Upper lobe of left lung (tissue), 6 donors: ENCODE measurements at regions not wholly inside any gene's neighbourhood (a gene's known extent, or its start where the extent isn't known, plus 50 kb on each side); places are given as distances from the start of the nearest gene placed in this dataset.
"Not testable (repeated sequence)": the region's sequence is repeated elsewhere in the genome, so short reads cannot be mapped to it uniquely, and the experiment has no call there.

Experiments used
- ATAC-seq, 2 donors: fragments of 200-7000 bp; cut with Tn5 transposase; one replicate each; pipeline ENCODE4 v1.9.1; 2022; ENCODE audit warnings: mild to moderate bottlenecking in 2 of 2, moderate library complexity in 2 of 2; ENCODE audit not compliant: low FRiP score in 2 of 2
- DNase-seq, 2 donors: peaks; one replicate each; pipeline ENCODE4 v3.0.0-alpha.2; 2019 to 2020
- H3K27ac ChIP-seq, 4 donors: fragments of 200-600 bp; sonication (generic); one replicate each; pipeline ENCODE4 v1.5.1; 2016 to 2019
- H3K27me3 ChIP-seq, 4 donors: fragments of 200-600 bp; sonication (generic); one replicate each; pipeline ENCODE4 v1.5.1; 2017 to 2019
- H3K36me3 ChIP-seq, 4 donors: fragments of 200-600 bp; sonication (generic); one replicate each; pipeline ENCODE4 v1.5.1; 2016 to 2019
- H3K4me1 ChIP-seq, 4 donors: fragments of 200-600 bp; sonication (generic); one replicate each; pipeline ENCODE4 v1.5.1; 2018 to 2019
- H3K4me3 ChIP-seq, 4 donors: fragments of 200-600 bp; sonication (generic); one replicate each; pipeline ENCODE4 v1.5.1; 2017 to 2019; ENCODE audit warnings: mild to moderate bottlenecking in 2 of 4, moderate library complexity in 1 of 4
- H3K9me3 ChIP-seq, 4 donors: fragments of 200-600 bp; sonication (generic); one replicate each; pipeline ENCODE4 v1.5.1; 2018 to 2019
- WGBS, 2 donors: methylation state at CpG; one replicate each; pipeline ENCODE4 v1.1.5; 2017 to 2018; 5-methylcytosine and 5-hydroxymethylcytosine counted together
- donor health status: DM: no; HTN: no; CAD: no; lungs with moderate emphysema.
- donor health status: DM: no; HTN: yes; CAD: no; lungs with severe emphysema.

- not testable (repeated sequence) for H3K27me3 ChIP-seq, H3K4me1 ChIP-seq, H3K36me3 ChIP-seq, H3K9me3 ChIP-seq, ATAC-seq, DNase-seq, H3K4me3 ChIP-seq, H3K27ac ChIP-seq
- 84 to 91% methylated on average over 4 of the region's 4 CpGs for WGBS, 2 donors
Measured at GRCh38 chr3:130151555-130151954, 69.9 kb downstream of the ALG1L2 start.

DNA sequence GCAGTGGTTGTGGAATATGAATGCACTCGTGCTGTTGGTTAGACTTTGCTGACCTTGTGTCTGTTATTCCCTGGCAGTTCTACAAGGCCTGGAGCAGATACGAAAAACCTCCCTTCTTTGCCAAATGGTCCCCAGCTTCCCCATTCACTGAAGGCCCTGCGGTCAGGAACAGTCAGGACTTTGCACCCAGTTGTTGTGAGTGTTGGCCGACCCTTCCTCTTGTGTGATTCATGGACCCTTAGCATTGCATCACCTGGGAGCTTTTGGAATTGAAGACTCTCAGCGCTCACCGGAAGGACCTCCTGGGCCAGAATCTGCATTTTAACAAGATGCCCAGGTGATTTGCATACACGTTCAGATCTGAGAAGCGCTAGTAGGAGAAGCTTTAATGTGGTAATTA, 71.6 kb downstream of the ALG1L2 start:
- H3K27ac ChIP-seq, H3K27me3 ChIP-seq, DNase-seq, H3K36me3 ChIP-seq, H3K4me3 ChIP-seq, ATAC-seq, H3K4me1 ChIP-seq, H3K9me3 ChIP-seq: not testable (repeated sequence)
- 84 to 88% methylated on average over 7 to 8 of the region's 8 CpGs for WGBS, 2 donors

GRCh38 chr3:130155464-130155863, 73.8 kb downstream of the ALG1L2 start:
- not testable (repeated sequence) for H3K27me3 ChIP-seq, DNase-seq, H3K9me3 ChIP-seq, H3K4me1 ChIP-seq, H3K4me3 ChIP-seq, H3K36me3 ChIP-seq, H3K27ac ChIP-seq, ATAC-seq
- WGBS, 2 donors: 0% methylated on average over 1 of the region's 4 CpGs; no CpG with 5 or more reads in 1 of the 2 donors

DNA sequence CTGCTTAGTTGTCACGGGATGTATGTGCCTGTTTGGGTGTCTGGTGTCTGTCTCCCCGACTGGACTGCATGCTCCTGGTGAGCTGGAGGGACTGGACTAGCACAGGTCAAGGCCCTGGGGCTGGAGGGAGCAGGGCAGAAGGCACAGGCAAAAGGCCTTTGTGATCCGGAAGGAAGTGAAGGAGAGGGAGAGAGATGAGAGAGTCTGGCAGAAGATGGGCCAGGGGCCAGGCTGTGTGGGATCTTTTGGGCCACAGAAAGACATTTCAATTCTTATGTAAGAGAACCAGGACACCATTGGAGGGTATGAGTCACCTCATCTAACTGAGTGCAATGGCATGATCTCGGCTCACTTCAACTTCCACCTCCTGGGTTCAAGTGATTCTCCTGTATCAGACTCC, 85.2 kb downstream of the ALG1L2 start:
- 68 to 81% methylated on average over 2 to 3 of the region's 4 CpGs for WGBS, 2 donors
- not testable (repeated sequence) for ATAC-seq, H3K4me3 ChIP-seq

DNA sequence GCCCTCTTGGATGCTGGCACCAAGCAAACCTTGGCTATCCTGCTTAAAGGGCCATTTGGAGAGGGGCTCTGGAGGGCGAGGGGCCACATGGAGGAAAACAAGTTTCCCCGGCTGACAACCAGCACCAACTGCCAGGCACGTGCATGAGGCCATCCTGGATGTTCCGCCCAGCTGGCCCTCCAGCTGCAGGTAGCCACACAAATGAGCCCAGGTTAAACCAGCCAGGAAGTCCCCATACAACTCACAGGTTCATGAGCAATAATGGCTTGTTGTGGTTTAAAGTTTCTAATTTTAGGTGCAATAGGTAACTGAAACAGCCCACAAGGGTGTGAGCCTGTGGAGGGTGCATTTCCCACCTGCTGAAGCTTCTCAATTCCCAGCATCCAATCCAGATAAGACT, 93.6 kb downstream of the ALG1L2 start:
- not testable (repeated sequence) for H3K4me1 ChIP-seq, H3K36me3 ChIP-seq, H3K27ac ChIP-seq, ATAC-seq, H3K27me3 ChIP-seq, H3K4me3 ChIP-seq, DNase-seq, H3K9me3 ChIP-seq
- WGBS, 2 donors: 86% methylated on average over 4 of the region's 4 CpGs; no CpG with 5 or more reads in 1 of the 2 donors

More for the DNA sequence above, 85.2 kb downstream of the ALG1L2 start:
- not testable (repeated sequence) for H3K27me3 ChIP-seq, H3K9me3 ChIP-seq, H3K36me3 ChIP-seq, H3K27ac ChIP-seq, H3K4me1 ChIP-seq, DNase-seq

DNA sequence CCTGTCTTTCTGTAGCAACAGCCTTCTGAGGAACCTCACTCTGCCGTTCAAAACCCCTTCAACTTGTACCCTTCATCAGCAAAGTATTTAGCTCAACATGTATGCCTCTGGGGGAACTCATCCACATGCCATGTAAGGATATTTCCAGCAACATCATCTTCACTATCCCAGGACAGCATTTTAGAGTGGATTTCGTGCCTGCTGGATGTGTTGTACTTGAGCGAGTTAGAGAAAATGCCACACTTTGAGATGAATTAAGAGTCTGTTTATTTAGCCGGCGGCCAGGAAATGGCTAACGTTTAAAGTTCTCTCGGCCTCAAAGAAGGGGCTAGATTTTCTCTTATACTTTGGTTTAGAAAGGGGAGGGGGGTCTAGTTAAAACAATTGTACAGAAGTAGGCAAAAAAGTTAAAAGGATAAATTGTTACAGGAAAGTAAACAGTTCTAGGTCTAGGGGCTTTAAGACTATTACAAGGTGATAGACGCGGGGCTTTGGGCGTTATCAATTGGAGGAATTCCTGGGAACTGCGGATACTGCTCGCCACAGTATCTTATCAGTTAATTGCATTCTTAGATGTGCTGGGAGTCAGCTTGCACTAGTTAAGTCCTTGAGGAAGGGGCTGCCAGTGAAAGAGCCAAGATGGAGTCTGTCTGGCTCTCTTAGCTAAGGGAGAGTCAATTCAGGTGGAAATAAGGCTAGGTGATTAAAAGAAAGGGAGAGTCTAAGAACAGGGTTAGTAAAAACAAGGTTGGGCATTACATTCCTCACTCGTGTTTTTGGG, 95.0 kb downstream of the ALG1L2 start:
- not testable (repeated sequence) for ATAC-seq, H3K27me3 ChIP-seq, DNase-seq, H3K4me1 ChIP-seq, H3K27ac ChIP-seq, H3K9me3 ChIP-seq, H3K4me3 ChIP-seq, H3K36me3 ChIP-seq
- 58 to 61% methylated on average over 13 of the region's 13 CpGs for WGBS, 2 donors

DNA sequence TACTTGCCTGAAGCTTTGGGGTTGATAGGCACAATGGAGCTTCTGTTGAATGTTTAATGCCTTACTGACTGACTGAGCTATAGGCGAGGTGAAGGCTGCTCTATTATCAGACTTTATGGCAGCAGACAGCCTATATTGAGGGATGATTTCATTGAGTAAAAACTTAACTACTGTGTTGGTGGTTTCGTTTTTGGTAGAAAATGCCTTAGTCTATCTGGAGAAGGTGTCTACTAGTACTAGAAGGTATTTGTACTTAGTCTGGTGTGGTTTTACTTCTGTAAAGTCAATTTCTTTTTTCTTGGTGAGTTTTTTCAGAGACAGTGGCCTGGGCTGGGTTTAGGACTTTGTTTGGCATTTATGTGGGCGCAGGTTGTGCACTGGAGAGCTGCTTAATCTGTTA, 97.2 kb downstream of the ALG1L2 start:
- not testable (repeated sequence) for H3K4me1 ChIP-seq, H3K27ac ChIP-seq, H3K27me3 ChIP-seq, DNase-seq, ATAC-seq, H3K36me3 ChIP-seq, H3K9me3 ChIP-seq, H3K4me3 ChIP-seq
- 54 to 55% methylated on average over 3 of the region's 3 CpGs for WGBS, 2 donors

GRCh38 chr3:130179353-130179970, 97.8 kb downstream of the ALG1L2 start:
- Histone ChIP-seq H3K4me3 (peak overlapping the region in 3 of 4 donors; percentile 18 to 34 (median 23)), H3K27ac (peak overlapping the region in 1 of 4 donors; percentile 27)
- H3K9me3 ChIP-seq, H3K36me3 ChIP-seq, H3K27me3 ChIP-seq, H3K4me1 ChIP-seq, ATAC-seq: not testable (repeated sequence)
- 24 to 25% methylated on average over 11 of the region's 11 CpGs for WGBS, 2 donors
- peak in 1 of 2 donors; percentile 50 for DNase-seq

- H3K4me1 ChIP-seq, H3K27ac ChIP-seq, ATAC-seq, H3K9me3 ChIP-seq, DNase-seq, H3K4me3 ChIP-seq, H3K36me3 ChIP-seq, H3K27me3 ChIP-seq: not testable (repeated sequence)
- WGBS, 2 donors: 58 to 59% methylated on average over 6 of the region's 6 CpGs
Measured at GRCh38 chr3:130182475-130182874, 100.8 kb downstream of the ALG1L2 start.

DNA sequence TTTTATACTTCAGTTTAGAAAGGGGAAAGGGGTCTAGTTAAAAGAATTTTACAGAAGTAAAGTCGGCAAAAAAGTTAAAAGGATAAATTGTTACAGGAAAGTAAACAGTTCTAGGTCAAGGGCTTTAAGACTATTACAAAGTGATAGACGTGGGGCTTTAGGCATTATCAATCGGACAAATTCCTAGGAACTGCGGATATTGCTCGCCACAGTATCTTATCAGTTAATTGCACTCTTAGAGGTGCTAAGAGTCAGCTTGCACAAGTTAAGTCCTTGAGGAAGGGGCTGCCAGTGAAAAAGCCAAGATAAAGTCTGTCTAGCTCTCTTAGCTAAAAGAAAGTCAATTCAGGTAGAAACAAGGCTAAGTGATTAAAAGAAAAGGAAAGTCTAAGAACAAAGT, 102.1 kb downstream of the ALG1L2 start:
- ATAC-seq, H3K4me3 ChIP-seq, H3K9me3 ChIP-seq, H3K36me3 ChIP-seq, DNase-seq, H3K4me1 ChIP-seq, H3K27me3 ChIP-seq, H3K27ac ChIP-seq: not testable (repeated sequence)
- 50 to 51% methylated on average over 5 of the region's 5 CpGs for WGBS, 2 donors

DNA sequence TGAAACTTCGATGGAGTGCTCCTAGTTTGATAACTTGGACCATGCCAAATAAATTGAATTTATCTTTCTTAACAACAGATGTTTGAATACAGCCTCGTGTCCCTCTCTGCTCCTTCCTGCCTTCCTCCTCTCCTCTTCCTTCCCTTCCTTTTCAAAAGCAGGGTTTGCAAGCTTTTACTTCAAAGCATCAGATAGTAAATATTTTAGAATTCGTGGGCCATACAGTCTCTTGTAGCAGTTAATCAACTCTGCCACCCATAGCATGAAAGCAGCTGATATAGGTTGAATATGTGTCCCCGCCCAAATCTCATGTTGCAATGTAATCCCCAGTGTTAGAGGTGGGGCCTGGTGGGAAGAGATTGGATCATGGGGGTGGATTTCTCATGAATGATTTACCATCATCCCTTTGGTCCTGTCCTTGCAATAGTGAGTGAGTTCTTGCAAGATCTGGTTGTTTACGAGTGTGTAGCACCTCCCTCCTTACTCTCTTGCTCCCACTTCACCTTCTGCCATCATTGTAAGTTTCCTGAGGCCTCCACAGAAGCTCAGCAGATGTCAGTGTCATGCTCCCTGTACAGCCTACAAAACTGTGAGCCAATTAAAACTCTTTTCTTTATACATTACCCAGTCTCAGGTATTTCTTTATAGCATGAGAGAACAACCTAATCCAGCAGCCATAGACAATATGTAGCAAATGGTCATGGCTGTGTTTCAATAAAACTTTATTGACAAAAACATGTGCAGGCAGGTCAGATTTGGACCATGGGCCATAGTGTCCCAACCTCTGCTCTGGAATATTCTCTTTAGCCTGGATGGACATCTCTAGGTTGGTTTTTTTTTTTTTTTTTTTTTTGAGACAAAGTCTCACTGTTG, 102.8 kb downstream of the ALG1L2 start:
- not testable (repeated sequence) for H3K4me3 ChIP-seq, ATAC-seq, H3K27me3 ChIP-seq, H3K27ac ChIP-seq, DNase-seq, H3K36me3 ChIP-seq, H3K4me1 ChIP-seq, H3K9me3 ChIP-seq
- 53 to 60% methylated on average over 5 of the region's 5 CpGs for WGBS, 2 donors

DNA sequence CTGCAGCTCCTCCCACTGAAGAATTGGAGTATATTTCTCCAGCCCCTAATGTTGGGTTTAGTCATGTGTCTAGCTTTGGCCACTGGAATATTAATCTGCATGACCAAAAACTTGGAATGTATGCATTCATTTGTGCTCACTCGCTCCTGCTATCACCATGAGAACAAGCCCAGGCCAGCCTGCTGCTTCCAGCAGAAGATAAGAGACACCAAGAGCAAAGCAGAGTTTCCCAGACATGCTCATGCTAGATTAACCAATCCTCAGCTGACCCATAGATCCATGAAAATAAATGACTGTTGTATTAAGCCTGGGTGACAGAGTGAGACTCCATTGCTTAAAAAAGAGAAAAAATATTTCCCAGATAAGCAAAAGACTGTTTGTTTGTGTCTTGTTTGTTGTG, 119.6 kb downstream of the ALG1L2 start:
- not testable (repeated sequence) for H3K4me1 ChIP-seq, H3K36me3 ChIP-seq, H3K4me3 ChIP-seq, ATAC-seq, H3K9me3 ChIP-seq, DNase-seq, H3K27me3 ChIP-seq, H3K27ac ChIP-seq
- WGBS, 2 donors: 88 to 89% methylated on average over 1 of the region's 1 CpG

- DNase-seq, ATAC-seq, H3K27ac ChIP-seq, H3K9me3 ChIP-seq, H3K4me3 ChIP-seq, H3K4me1 ChIP-seq, H3K36me3 ChIP-seq, H3K27me3 ChIP-seq: not testable (repeated sequence)
- 96 to 97% methylated on average over 3 of the region's 3 CpGs for WGBS, 2 donors
Measured at GRCh38 chr3:130203633-130204032, 122.0 kb downstream of the ALG1L2 start.
